K562 (cell line): ENCODE measurements at regions not wholly inside any gene's neighbourhood (a gene's known extent, or its start where the extent isn't known, plus 50 kb on each side); places are given as distances from the start of the nearest gene placed in this dataset.

Experiments used
- ATF1 ChIP-seq, 2 experiments: fragments of 450-650 bp in 1 of 2; IDR thresholded peaks; 2 replicates each; pipeline ENCODE4 v1.6.1; 2016; ENCODE audit warnings: missing compliant biosample characterization in 1 of 2, missing genetic modification characterization in 1 of 2
- BRCA1 ChIP-seq, 2 experiments: fragments of 450-650 bp in 1 of 2; sonication (generic) in 1 of 2; formaldehyde crosslinking in 1 of 2; IDR thresholded peaks; 2 replicates each; pipeline versions ENCODE4 v1.5.0 to v1.6.1; 2017 to 2020; ENCODE audit warnings: mild to moderate bottlenecking in 1 of 2, missing genetic modification reagents in 1 of 2
- ERF ChIP-seq: fragments of 450-650 bp; formaldehyde crosslinking; IDR thresholded peaks from 2 replicates; pipeline ENCODE4 v1.4.0; 2020; ENCODE audit warnings: mild to moderate bottlenecking, mixed read lengths
- GTF2E2 ChIP-seq: fragments of 200-800 bp; sonication (Bioruptor generic); IDR thresholded peaks from 2 replicates; pipeline ENCODE4 v1.6.1; 2016; ENCODE audit warnings: missing genetic modification characterization, missing compliant biosample characterization
- HDAC6 ChIP-seq: IDR thresholded peaks from 2 replicates; pipeline ENCODE4 v1.6.1; 2012; ENCODE audit warnings: low read depth, mild to moderate bottlenecking, control low read depth, inconsistent platforms, low read length, moderate library complexity
- KAT7 ChIP-seq: sonication (generic); formaldehyde crosslinking; IDR thresholded peaks from 2 replicates; pipeline ENCODE4 v1.8.0; 2022; ENCODE audit warnings: missing genetic modification reagents, mild to moderate bottlenecking, borderline replicate concordance
- KDM2B ChIP-seq: fragments of 250-450 bp; sonication (Bioruptor Pico); IDR thresholded peaks from 2 replicates; pipeline ENCODE4 v1.8.0; 2021; ENCODE audit warnings: mild to moderate bottlenecking, moderate library complexity
- KDM4B ChIP-seq, 2 experiments: fragments of 450-650 bp in 1 of 2; sonication (generic) in 1 of 2; IDR thresholded peaks; 2 replicates each; pipeline ENCODE4 v1.6.1; 2016 to 2017; ENCODE audit warnings: borderline replicate concordance in 2 of 2, antibody characterized with exemption in 1 of 2, low read depth in 1 of 2, mild to moderate bottlenecking in 1 of 2
- MTF1 ChIP-seq: fragments of 250-450 bp; sonication (Bioruptor Pico); IDR thresholded peaks from 2 replicates; pipeline ENCODE4 v1.9.0; 2021; ENCODE audit warnings: moderate library complexity, mild to moderate bottlenecking, inconsistent platforms, borderline replicate concordance
- NR2F6 ChIP-seq: fragments of 450-650 bp; formaldehyde crosslinking; IDR thresholded peaks from 2 replicates; pipeline ENCODE4 v1.4.0; 2020; ENCODE audit warnings: mild to moderate bottlenecking
- SIN3A ChIP-seq, 2 experiments: fragments of 150-350 bp in 1 of 2; IDR thresholded peaks; 2 replicates each; pipeline ENCODE4 v1.6.1; 2011 to 2016; ENCODE audit warnings: borderline replicate concordance in 2 of 2, low read depth in 2 of 2, low read length in 2 of 2, mild to moderate bottlenecking in 2 of 2, moderate library complexity in 2 of 2; ENCODE audit not compliant: control insufficient read depth in 1 of 2
- XRCC5 ChIP-seq: fragments of 200-400 bp; formaldehyde crosslinking; IDR thresholded peaks from 2 replicates; pipeline ENCODE4 v1.6.1; 2017; ENCODE audit warnings: low read depth, mild to moderate bottlenecking, low read length
- ZBTB17 ChIP-seq: fragments of 450-650 bp; formaldehyde crosslinking; IDR thresholded peaks from 2 replicates; pipeline ENCODE4 v1.4.0; 2020; ENCODE audit warnings: mild to moderate bottlenecking
- ZNF23 ChIP-seq: fragments of 250-450 bp; sonication (Bioruptor Pico); IDR thresholded peaks from 2 replicates; pipeline ENCODE4 v1.4.0; 2020; ENCODE audit warnings: mild to moderate bottlenecking
- ZNF589 ChIP-seq: fragments of 200-800 bp; sonication (Bioruptor generic); IDR thresholded peaks from 2 replicates; pipeline ENCODE4 v1.6.1; 2016; ENCODE audit warnings: low read depth, missing genetic modification characterization, missing compliant biosample characterization
- ZNF668 ChIP-seq: fragments of 250-450 bp; sonication (Bioruptor Pico); IDR thresholded peaks from 2 replicates; pipeline ENCODE4 v1.8.0; 2022; ENCODE audit warnings: mild to moderate bottlenecking, inconsistent platforms
- TF ChIP-seq, protein P1 (sequence below): fragments of 450-650 bp; IDR thresholded peaks from 2 replicates; pipeline ENCODE4 v1.6.1; 2014; ENCODE audit warnings: low read depth, mild to moderate bottlenecking, moderate library complexity, borderline replicate concordance
- TF ChIP-seq, protein P2 (sequence below): fragments of 250-450 bp; sonication (Bioruptor Pico); IDR thresholded peaks from 2 replicates; pipeline ENCODE4 v1.8.0; 2022; ENCODE audit warnings: inconsistent platforms, mild to moderate bottlenecking, moderate library complexity, borderline replicate concordance
- TF ChIP-seq, protein P3 (sequence below): fragments of 250-450 bp; sonication (Bioruptor Pico); IDR thresholded peaks from 2 replicates; pipeline ENCODE4 v1.9.0; 2021; ENCODE audit warnings: mild to moderate bottlenecking, inconsistent platforms
- TF ChIP-seq, protein P4 (sequence below): sonication (generic); formaldehyde crosslinking; IDR thresholded peaks from 2 replicates; pipeline ENCODE4 v1.8.0; 2022; ENCODE audit warnings: mild to moderate bottlenecking, missing genetic modification reagents
- TF ChIP-seq, protein P5 (sequence below): sonication (generic); formaldehyde crosslinking; IDR thresholded peaks from 2 replicates; pipeline ENCODE4 v1.9.0; 2022; ENCODE audit warnings: mild to moderate bottlenecking, missing genetic modification reagents

DNA sequence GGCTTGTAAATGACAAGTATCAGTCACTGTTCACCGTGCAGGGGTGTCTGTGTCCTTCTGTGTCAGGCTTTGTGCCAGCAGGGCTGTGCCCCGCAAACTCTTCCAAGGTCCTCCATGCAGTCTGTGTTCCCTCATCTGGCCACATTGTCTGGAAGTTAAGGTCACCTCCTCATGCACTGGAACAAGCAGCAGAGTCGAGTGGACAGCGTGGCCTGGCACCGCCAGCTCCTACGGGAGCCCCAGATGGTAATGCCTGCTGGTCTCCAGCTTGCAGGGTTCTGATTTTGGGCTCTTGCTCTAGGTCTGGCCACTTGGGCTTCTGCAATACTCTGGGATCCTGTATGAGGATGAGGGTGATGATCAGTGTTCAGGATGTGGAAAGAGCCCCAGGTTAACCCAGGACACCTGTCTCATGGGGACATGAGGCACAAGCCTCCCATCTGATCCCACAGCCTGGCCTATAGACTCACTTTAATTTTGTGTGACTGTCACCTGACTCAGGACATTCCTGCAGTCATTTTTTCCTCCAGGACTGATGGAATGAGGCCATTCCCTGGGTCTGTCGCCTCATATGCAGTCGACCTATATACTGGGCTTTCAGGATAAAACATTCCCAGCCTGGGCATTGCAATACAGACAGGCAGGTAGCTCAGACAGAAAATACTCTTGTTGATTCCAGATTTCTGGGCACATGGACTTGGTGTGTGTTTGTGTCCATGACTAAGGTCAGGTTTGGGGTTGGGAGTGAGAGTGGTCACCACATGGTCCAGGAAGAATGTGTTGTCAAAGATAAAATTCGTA, 106.3 kb upstream of the TOP3B start (continued):
- TF ChIP-seq ZNF589 (CRISPR knock-in tag): no peak
- TF ChIP-seq NR2F6 (CRISPR knock-in tag): no peak
- TF ChIP-seq SIN3A (IDR thresholded peaks at IDR 0.05; ENCODE audit: borderline replicate concordance in 2 of 2, control insufficient read depth in 1 of 2, low read depth in 2 of 2, low read length in 2 of 2): no peak
- no peak for TF ChIP-seq XRCC5
- TF ChIP-seq, protein P1, sequence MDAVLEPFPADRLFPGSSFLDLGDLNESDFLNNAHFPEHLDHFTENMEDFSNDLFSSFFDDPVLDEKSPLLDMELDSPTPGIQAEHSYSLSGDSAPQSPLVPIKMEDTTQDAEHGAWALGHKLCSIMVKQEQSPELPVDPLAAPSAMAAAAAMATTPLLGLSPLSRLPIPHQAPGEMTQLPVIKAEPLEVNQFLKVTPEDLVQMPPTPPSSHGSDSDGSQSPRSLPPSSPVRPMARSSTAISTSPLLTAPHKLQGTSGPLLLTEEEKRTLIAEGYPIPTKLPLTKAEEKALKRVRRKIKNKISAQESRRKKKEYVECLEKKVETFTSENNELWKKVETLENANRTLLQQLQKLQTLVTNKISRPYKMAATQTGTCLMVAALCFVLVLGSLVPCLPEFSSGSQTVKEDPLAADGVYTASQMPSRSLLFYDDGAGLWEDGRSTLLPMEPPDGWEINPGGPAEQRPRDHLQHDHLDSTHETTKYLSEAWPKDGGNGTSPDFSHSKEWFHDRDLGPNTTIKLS: no peak
- TF ChIP-seq, protein P2, sequence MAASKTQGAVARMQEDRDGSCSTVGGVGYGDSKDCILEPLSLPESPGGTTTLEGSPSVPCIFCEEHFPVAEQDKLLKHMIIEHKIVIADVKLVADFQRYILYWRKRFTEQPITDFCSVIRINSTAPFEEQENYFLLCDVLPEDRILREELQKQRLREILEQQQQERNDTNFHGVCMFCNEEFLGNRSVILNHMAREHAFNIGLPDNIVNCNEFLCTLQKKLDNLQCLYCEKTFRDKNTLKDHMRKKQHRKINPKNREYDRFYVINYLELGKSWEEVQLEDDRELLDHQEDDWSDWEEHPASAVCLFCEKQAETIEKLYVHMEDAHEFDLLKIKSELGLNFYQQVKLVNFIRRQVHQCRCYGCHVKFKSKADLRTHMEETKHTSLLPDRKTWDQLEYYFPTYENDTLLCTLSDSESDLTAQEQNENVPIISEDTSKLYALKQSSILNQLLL: no peak
- TF ChIP-seq, protein P3, sequence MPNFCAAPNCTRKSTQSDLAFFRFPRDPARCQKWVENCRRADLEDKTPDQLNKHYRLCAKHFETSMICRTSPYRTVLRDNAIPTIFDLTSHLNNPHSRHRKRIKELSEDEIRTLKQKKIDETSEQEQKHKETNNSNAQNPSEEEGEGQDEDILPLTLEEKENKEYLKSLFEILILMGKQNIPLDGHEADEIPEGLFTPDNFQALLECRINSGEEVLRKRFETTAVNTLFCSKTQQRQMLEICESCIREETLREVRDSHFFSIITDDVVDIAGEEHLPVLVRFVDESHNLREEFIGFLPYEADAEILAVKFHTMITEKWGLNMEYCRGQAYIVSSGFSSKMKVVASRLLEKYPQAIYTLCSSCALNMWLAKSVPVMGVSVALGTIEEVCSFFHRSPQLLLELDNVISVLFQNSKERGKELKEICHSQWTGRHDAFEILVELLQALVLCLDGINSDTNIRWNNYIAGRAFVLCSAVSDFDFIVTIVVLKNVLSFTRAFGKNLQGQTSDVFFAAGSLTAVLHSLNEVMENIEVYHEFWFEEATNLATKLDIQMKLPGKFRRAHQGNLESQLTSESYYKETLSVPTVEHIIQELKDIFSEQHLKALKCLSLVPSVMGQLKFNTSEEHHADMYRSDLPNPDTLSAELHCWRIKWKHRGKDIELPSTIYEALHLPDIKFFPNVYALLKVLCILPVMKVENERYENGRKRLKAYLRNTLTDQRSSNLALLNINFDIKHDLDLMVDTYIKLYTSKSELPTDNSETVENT (CRISPR knock-in tag): peak; percentile 34; the same call in 1 of the 2 replicates
- TF ChIP-seq ZNF23 (CRISPR knock-in tag): no peak
- peak; percentile 20; the same call in 1 of the 2 replicates for TF ChIP-seq ATF1 (CRISPR knock-in tag; IDR thresholded peaks at IDR 0.05)
- no peak for TF ChIP-seq ATF1 (tag; IDR thresholded peaks at IDR 0.05)
- no peak for TF ChIP-seq GTF2E2 (tag)
- TF ChIP-seq, protein P4, sequence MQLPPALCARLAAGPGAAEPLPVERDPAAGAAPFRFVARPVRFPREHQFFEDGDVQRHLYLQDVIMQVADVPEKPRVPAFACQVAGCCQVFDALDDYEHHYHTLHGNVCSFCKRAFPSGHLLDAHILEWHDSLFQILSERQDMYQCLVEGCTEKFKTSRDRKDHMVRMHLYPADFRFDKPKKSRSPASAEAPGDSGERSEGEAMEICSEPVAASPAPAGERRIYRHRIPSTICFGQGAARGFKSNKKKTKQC (CRISPR knock-in tag): peak; percentile 52; the same call in 1 of the 2 replicates
- no peak for TF ChIP-seq KDM4B (IDR thresholded peaks at IDR 0.05; ENCODE audit: borderline replicate concordance in 2 of 2, low read depth in 1 of 2)
- TF ChIP-seq HDAC6: peak; percentile 7; the same call in 1 of the 2 replicates
- TF ChIP-seq MTF1 (CRISPR knock-in tag): no peak
- peak; percentile 55; the same call in 1 of the 2 replicates for TF ChIP-seq KDM2B
- no peak for TF ChIP-seq BRCA1 (IDR thresholded peaks at IDR 0.05)
- 0 out of 2 replicates have a peak, but pooled peaks have one; percentile 73 for TF ChIP-seq BRCA1 (CRISPR knock-in tag; IDR thresholded peaks at IDR 0.05)
- TF ChIP-seq ERF (CRISPR knock-in tag): no peak
- 0 out of 2 replicates have a peak, but pooled peaks have one; percentile 15 for TF ChIP-seq ZBTB17 (CRISPR knock-in tag)
- TF ChIP-seq ZNF668 (CRISPR knock-in tag): no peak
- no peak for TF ChIP-seq KAT7 (CRISPR knock-in tag)
- TF ChIP-seq, protein P5, sequence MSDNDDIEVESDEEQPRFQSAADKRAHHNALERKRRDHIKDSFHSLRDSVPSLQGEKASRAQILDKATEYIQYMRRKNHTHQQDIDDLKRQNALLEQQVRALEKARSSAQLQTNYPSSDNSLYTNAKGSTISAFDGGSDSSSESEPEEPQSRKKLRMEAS (CRISPR knock-in tag): 0 out of 2 replicates have a peak, but pooled peaks have one; percentile 37
